NB4 (cell line): ENCODE measurements at regions not wholly inside any gene's neighbourhood (a gene's known extent, or its start where the extent isn't known, plus 50 kb on each side); places are given as distances from the start of the nearest gene placed in this dataset.
"Not testable (repeated sequence)": the region's sequence is repeated elsewhere in the genome, so short reads cannot be mapped to it uniquely, and the experiment has no call there.

ENCODE experiments used
- DNase-seq: peaks from one replicate; pipeline ENCODE4 v3.0.0; 2010; ENCODE audit warnings: low read depth
- H3K4me3 ChIP-seq: one replicate; pipeline ENCODE4 v1.5.1; 2011; ENCODE audit warnings: mild to moderate bottlenecking, low read depth, low read length, moderate library complexity
- CTCF ChIP-seq: IDR thresholded peaks from one replicate; pipeline ENCODE4 v1.5.1; 2012; ENCODE audit warnings: low read depth, low read length
- MAX ChIP-seq: IDR thresholded peaks from 2 replicates; pipeline ENCODE4 v1.6.1; 2011; ENCODE audit warnings: low read depth, low read length
- MYC ChIP-seq: IDR thresholded peaks from 2 replicates; pipeline ENCODE4 v1.6.1; 2011; ENCODE audit warnings: low read depth, low read length
- POLR2A ChIP-seq: IDR thresholded peaks from 2 replicates; pipeline ENCODE4 v1.6.1; 2011; ENCODE audit warnings: mild to moderate bottlenecking; ENCODE audit not compliant: insufficient read length; ENCODE audit errors: extremely low read depth

GRCh38 chr6:14549871-14550270 lies 432.3 kb downstream of the CD83 start:
- TF ChIP-seq POLR2A (no peak), MAX (no peak)
- no peak for DNase-seq
- no peak overlapping the region for H3K4me3 ChIP-seq

GRCh38 chr6:14550410-14550809 lies 432.8 kb downstream of the CD83 start:
- no peak overlapping the region for H3K4me3 ChIP-seq
- DNase-seq = no peak
- TF ChIP-seq POLR2A (no peak), CTCF (no peak), MYC (no peak), MAX (no peak)

- TF ChIP-seq POLR2A = no peak
- TF ChIP-seq CTCF = no peak
- no peak for TF ChIP-seq MAX
- TF ChIP-seq MYC = no peak
Observed at GRCh38 chr6:14550822-14551221, 433.2 kb downstream of the CD83 start.

GRCh38 chr6:14551601-14552000 lies 434.0 kb downstream of the CD83 start:
- not testable (repeated sequence) for DNase-seq, H3K4me3 ChIP-seq

More at GRCh38 chr6:14550822-14551221, 433.2 kb downstream of the CD83 start:
- H3K4me3 ChIP-seq = no peak overlapping the region
- no peak for DNase-seq

GRCh38 chr6:14552891-14553290 lies 435.3 kb downstream of the CD83 start:
- DNase-seq = no peak
- no peak overlapping the region for H3K4me3 ChIP-seq
- TF ChIP-seq MYC (no peak), POLR2A (no peak), MAX (no peak), CTCF (no peak)

- H3K4me3 ChIP-seq = no peak overlapping the region
- DNase-seq = no peak
- TF ChIP-seq CTCF = no peak
- TF ChIP-seq POLR2A = no peak
- TF ChIP-seq MAX = no peak
- TF ChIP-seq MYC = no peak
Observed at GRCh38 chr6:14553515-14553914, 435.9 kb downstream of the CD83 start.

- no peak for DNase-seq
- H3K4me3 ChIP-seq = no peak overlapping the region
- no peak for TF ChIP-seq CTCF
- no peak for TF ChIP-seq MYC
- no peak for TF ChIP-seq POLR2A
- TF ChIP-seq MAX = no peak
Observed at GRCh38 chr6:14555804-14556203, 438.2 kb downstream of the CD83 start.
